ENCODE measurements at regions not wholly inside any gene's neighbourhood (a gene's known extent, or its start where the extent isn't known, plus 50 kb on each side); places are given as distances from the start of the nearest gene placed in this dataset.
"Not testable (repeated sequence)": the region's sequence is repeated elsewhere in the genome, so short reads cannot be mapped to it uniquely, and the experiment has no call there.

DNA sequence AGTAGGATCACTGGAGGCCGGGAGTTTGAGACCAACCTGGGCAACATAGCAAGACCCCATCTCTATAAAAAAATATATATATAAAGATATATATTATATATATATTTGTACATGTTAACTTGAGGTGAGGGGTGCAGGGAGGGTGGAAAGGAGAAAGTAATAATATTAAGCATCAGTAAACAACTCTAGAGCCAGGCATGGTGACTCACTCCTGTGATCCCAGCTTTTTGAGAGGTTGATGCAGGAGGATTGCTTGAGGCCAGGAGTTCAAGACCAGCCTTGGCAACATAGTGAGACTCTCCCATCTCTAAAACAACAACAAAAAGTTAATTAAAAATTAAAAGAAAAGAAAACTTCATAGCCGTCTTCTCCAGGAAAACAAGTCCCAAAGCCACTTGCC lies 61.7 kb upstream of the SMURF2 start:
- DNase-seq = no peak

- not testable (repeated sequence) for DNase-seq
Observed at GRCh38 chr17:64721556-64721955, 59.4 kb upstream of the SMURF2 start.

DNA sequence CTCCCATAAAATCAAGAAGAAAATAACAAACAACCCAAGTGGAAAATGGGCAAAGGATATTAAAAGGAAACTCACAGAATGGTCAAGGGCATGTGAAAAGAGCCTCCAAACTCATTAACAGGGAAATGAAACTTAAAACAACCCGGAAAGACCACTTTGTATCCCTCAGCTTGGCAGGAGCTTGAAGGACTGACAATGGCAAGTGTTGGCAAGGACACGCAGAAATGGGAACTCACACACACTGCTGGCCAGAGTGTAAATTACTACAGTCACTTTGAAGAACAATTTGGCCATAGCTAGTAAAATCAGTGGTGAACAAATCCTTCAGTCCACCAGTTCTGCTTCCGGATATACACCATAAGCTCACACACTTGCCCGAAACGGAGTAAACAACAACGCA lies 58.1 kb upstream of the SMURF2 start:
- DNase-seq = not testable (repeated sequence)

GRCh38 chr17:64719517-64719916 lies 57.4 kb upstream of the SMURF2 start:
- not testable (repeated sequence) for DNase-seq

DNA sequence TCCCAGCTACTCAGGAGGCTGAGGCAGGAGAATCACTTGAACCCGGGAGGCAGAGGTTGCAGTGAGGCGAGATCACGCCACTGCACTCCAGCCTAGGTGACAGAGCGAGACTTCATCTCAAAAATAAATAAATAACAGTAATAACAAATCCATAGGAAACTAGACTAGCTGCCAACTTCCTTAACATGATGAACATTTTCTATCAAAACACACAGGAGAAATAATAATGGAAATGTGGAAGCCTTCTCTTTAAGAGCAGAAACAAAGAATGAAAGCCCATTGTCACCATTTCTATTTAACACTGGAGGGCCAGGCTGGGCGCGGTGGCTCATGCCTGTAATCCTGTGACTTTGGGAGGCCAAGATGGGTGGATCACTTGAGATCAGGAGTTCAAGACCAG lies 56.7 kb upstream of the SMURF2 start:
- DNase-seq = not testable (repeated sequence)

GRCh38 chr17:64718058-64718457 lies 56.0 kb upstream of the SMURF2 start:
- DNase-seq = no peak

- not testable (repeated sequence) for DNase-seq
Observed at GRCh38 chr17:64716496-64716895, 54.4 kb upstream of the SMURF2 start.

DNA sequence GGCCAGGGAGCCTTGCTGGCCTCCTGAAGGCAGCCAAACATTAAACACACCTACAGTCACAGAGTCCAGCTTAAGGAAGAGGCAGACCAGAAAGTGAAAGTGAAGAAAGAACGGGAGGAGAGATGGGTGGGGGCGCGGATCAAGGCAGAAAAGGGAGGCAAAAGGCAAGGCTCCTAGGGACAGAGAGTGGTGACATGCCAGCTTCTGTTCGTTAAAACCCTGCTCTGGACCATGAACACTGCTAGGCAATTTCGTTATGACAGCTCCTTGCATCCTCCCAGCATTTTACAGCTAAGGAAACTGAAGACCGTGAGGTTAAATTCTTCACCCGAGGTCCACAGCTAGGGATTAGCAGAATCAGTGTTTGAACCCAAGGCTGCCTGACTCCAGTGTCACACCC lies 51.7 kb upstream of the SMURF2 start:
- peak; percentile 19 for DNase-seq

- peak; percentile 70 for DNase-seq
Observed at GRCh38 chr17:64712557-64713351, 50.6 kb upstream of the SMURF2 start.
